ENCODE measurements at regions not wholly inside any gene's neighbourhood (a gene's known extent, or its start where the extent isn't known, plus 50 kb on each side); places are given as distances from the start of the nearest gene placed in this dataset.

DNA sequence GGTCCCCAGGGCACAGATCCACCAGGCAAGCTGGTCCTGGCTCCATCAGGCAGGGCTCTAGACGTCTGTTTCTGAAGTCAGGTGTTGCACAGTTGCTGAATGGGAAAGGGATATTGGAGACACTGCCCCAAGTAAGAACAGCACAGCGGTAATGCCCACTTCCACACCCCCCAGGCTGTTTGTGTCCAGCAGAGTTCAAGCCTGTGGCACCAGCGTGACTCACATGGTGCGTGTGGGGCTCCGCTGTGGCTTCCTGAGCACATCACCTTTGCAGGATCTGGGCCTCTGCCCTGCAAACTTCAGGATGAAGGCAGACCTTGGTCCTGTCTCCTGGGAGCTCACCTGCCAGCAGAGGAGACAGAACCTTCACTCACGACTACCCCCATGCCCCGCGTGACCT is 203.3 kb downstream of the TFCP2L1 start:
- WGBS (ENCODE audit: insufficient coverage, insufficient read length) = no CpG with 5 or more reads among the region's 8 CpGs
- Histone ChIP-seq H3K27me3 (ENCODE audit: control insufficient read depth, insufficient read depth, low read length) (no peaks in the 10 kb centered on the region; the same call in none of the 2 replicates), H3K27ac (ENCODE audit: low read length) (no peak overlapping the region), H3K9me3 (ENCODE audit: control insufficient read depth, insufficient read depth, low read length) (no peaks in the 10 kb centered on the region), H3K4me3 (ENCODE audit: low read length) (no peak overlapping the region), H3K4me1 (ENCODE audit: control insufficient read depth, insufficient read depth, low read length) (no peaks in the 10 kb centered on the region; the same call in 1 of the 2 replicates), H3K36me3 (ENCODE audit: control insufficient read depth, insufficient read depth, low read length) (no peaks in the 10 kb centered on the region)
- no peak for DNase-seq (ENCODE audit: low read depth, low spot score)

DNA sequence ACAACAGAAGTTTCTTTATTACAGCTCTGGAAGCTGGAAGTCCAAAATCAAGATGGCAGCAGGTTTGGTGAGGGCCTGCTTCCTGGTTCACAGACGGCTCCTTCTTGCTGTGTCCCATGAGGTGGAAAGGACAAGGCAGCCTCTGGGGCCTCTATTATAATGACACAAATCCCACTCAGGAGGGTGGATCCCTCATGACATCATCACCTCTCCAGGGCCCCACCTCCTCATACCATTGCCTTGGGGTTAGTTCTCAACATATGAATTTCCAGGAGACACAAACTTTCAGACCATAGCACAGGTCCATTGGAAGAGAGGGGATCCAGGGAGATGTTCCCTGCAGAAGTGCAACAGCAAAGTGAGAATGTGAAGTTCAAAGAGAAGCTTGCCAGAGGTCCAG is 202.8 kb downstream of the TFCP2L1 start:
- Histone ChIP-seq H3K4me3 (ENCODE audit: low read length) (no peak overlapping the region), H3K9me3 (ENCODE audit: control insufficient read depth, insufficient read depth, low read length) (no peaks in the 10 kb centered on the region), H3K36me3 (ENCODE audit: control insufficient read depth, insufficient read depth, low read length) (no peaks in the 10 kb centered on the region), H3K4me1 (ENCODE audit: control insufficient read depth, insufficient read depth, low read length) (no peaks in the 10 kb centered on the region; the same call in 1 of the 2 replicates), H3K27me3 (ENCODE audit: control insufficient read depth, insufficient read depth, low read length) (no peaks in the 10 kb centered on the region; the same call in none of the 2 replicates), H3K27ac (ENCODE audit: low read length) (no peak overlapping the region)
- no peak for DNase-seq (ENCODE audit: low read depth, low spot score)
- no CpG with 5 or more reads among the region's 1 CpG for WGBS (ENCODE audit: insufficient coverage, insufficient read length)

DNA sequence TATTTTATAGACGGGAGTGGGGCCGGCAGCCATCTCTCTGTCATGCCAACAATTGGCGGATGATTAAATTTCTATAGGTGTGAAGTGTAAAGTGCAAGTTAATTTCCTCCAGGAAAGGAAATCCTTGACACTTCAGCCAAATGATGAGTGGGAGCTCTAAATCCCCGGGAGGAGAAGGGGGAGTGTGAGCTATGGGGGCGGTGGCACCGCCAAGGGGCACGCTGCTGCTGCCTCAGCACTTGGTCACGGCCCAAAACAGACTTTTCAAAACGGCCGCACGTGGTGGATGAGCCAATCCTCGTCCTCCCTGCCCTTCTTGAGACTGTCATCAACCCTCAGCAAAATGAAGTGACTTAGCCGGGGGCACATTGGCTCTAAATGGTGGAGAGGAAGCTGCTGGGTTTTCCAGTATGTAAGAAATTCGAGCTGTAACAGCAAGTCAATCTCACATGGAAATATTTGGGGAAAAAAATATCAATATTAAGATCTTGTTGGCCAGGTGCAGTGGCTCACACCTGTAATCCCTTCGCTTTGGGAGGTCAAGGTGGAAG is 200.8 kb downstream of the TFCP2L1 start:
- WGBS (ENCODE audit: insufficient coverage, insufficient read length) = no CpG with 5 or more reads among the region's 15 CpGs
- no peaks in the 10 kb centered on the region; the same call in 1 of the 2 replicates for H3K27me3 ChIP-seq (ENCODE audit: control insufficient read depth, insufficient read depth, low read length)
- H3K36me3 ChIP-seq (ENCODE audit: control insufficient read depth, insufficient read depth, low read length) = no peaks in the 10 kb centered on the region
- no peak overlapping the region for H3K27ac ChIP-seq (ENCODE audit: low read length)
- no peak for DNase-seq (ENCODE audit: low read depth, low spot score)
- no peak overlapping the region for H3K4me3 ChIP-seq (ENCODE audit: low read length)
- no peaks in the 10 kb centered on the region for H3K9me3 ChIP-seq (ENCODE audit: control insufficient read depth, insufficient read depth, low read length)
- no peaks in the 10 kb centered on the region; the same call in 1 of the 2 replicates for H3K4me1 ChIP-seq (ENCODE audit: control insufficient read depth, insufficient read depth, low read length)

DNA sequence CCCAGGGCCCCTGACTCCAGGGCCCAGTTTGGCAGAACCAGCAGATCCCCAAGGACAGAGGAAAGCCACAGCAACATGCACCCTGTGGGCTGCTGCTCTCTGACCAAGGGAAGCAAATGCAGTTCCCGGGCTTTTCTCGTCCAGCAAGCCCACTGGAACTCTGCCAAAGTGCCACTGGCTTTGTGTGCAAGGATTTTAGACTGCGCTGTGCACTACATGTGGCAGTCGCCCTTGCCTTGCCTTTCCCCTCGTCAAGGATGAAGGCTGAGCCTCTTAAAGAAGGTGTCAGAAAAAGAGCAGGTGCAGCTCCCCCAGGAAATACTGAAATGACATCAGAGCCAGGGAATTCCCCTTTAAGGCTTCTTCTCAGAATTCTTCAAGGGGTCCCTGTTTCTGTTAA is 199.2 kb downstream of the TFCP2L1 start:
- no peaks in the 10 kb centered on the region for H3K36me3 ChIP-seq (ENCODE audit: control insufficient read depth, insufficient read depth, low read length)
- WGBS (ENCODE audit: insufficient coverage, insufficient read length) = no CpG with 5 or more reads among the region's 5 CpGs
- no peaks in the 10 kb centered on the region; the same call in 1 of the 2 replicates for H3K4me1 ChIP-seq (ENCODE audit: control insufficient read depth, insufficient read depth, low read length)
- no peak for DNase-seq (ENCODE audit: low read depth, low spot score)
- no peak overlapping the region for H3K27ac ChIP-seq (ENCODE audit: low read length)
- H3K4me3 ChIP-seq (ENCODE audit: low read length) = no peak overlapping the region
- H3K27me3 ChIP-seq (ENCODE audit: control insufficient read depth, insufficient read depth, low read length) = no peaks in the 10 kb centered on the region; the same call in 1 of the 2 replicates
- no peaks in the 10 kb centered on the region for H3K9me3 ChIP-seq (ENCODE audit: control insufficient read depth, insufficient read depth, low read length)

DNA sequence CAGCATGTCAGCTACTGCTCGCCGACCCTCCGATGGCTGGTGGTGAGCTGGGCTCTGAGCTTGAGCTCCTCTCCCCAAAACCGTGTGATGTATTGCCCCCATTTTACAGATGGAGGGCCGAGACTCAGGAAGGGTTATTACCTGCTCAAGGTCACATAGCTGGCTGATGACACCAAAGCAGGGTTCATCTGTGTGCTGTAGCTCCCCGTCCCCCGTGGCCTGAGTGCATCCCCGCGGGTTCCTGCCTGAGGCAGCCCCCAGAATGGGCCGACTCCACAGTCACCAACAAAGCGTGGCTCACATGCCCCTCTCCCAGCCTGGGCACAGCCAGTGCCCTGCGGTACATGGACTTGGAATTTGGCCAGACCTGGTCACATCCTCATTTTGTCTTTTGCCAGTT is 198.6 kb downstream of the TFCP2L1 start:
- H3K27me3 ChIP-seq (ENCODE audit: control insufficient read depth, insufficient read depth, low read length) = no peaks in the 10 kb centered on the region; the same call in 1 of the 2 replicates

GRCh38 chr2:121087117-121087516 is 197.9 kb downstream of the TFCP2L1 start:
- H3K27me3 ChIP-seq (ENCODE audit: control insufficient read depth, insufficient read depth, low read length) = no peaks in the 10 kb centered on the region; the same call in 1 of the 2 replicates
- DNase-seq (ENCODE audit: low read depth, low spot score) = no peak
- H3K9me3 ChIP-seq (ENCODE audit: control insufficient read depth, insufficient read depth, low read length) = no peaks in the 10 kb centered on the region
- WGBS (ENCODE audit: insufficient coverage, insufficient read length) = no CpG with 5 or more reads among the region's 7 CpGs
- H3K27ac ChIP-seq (ENCODE audit: low read length) = no peak overlapping the region
- no peak overlapping the region for H3K4me3 ChIP-seq (ENCODE audit: low read length)
- no peaks in the 10 kb centered on the region; the same call in 1 of the 2 replicates for H3K4me1 ChIP-seq (ENCODE audit: control insufficient read depth, insufficient read depth, low read length)
- H3K36me3 ChIP-seq (ENCODE audit: control insufficient read depth, insufficient read depth, low read length) = no peaks in the 10 kb centered on the region

More for the DNA sequence above, 198.6 kb downstream of the TFCP2L1 start:
- Histone ChIP-seq H3K36me3 (ENCODE audit: control insufficient read depth, insufficient read depth, low read length) (no peaks in the 10 kb centered on the region), H3K4me3 (ENCODE audit: low read length) (no peak overlapping the region), H3K4me1 (ENCODE audit: control insufficient read depth, insufficient read depth, low read length) (no peaks in the 10 kb centered on the region; the same call in 1 of the 2 replicates), H3K27ac (ENCODE audit: low read length) (no peak overlapping the region), H3K9me3 (ENCODE audit: control insufficient read depth, insufficient read depth, low read length) (no peaks in the 10 kb centered on the region)
- no CpG with 5 or more reads among the region's 12 CpGs for WGBS (ENCODE audit: insufficient coverage, insufficient read length)
- no peak for DNase-seq (ENCODE audit: low read depth, low spot score)

DNA sequence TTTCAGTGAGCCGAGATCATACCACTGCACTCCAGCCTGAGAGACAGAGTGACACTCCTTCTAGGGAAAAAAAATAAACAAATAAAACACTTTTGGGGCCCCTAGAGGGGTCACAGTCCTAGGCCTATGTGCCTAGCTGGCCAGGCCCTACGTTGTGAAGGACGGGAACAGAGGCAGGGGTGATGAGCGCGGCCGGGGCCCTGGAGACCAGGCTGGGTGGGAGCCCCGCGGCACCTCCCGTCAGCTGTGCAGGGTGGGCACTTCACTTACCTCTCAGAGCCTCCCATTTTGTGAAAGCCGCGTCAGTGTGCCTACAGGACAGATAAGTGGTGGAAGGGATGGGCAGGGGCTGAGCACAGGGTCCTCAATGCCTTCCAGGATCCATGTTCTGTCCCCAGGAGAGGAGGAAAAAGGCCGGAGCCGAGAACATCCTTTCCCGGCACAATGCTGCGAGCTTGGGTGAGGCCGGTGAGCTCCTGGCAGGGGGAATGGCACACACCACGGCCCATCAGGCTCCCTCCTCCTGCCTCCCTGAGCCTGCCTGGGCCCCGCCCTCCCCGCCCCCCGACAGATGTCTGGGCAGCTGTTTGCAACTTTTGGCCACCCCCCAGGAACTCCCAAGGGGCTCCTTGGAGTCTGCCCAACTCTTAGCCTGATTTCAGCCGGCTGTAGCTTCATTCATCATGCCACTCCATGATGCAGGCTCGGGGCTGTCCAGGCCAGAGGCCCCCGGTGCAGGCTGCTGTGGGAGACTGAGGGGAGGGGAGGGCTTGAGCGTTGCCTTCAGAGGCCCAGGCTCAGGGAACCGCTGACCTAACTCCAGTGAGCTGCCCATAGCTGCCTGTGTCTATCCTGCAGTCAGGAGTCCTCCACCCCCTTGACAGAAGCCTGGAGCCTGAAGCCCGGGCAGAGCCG is 196.5 kb downstream of the TFCP2L1 start:
- no CpG with 5 or more reads among the region's 27 CpGs for WGBS (ENCODE audit: insufficient coverage, insufficient read length)
- no peaks in the 10 kb centered on the region for H3K36me3 ChIP-seq (ENCODE audit: control insufficient read depth, insufficient read depth, low read length)
- H3K4me1 ChIP-seq (ENCODE audit: control insufficient read depth, insufficient read depth, low read length) = no peaks in the 10 kb centered on the region; the same call in 1 of the 2 replicates
- DNase-seq (ENCODE audit: low read depth, low spot score) = no peak
- H3K9me3 ChIP-seq (ENCODE audit: control insufficient read depth, insufficient read depth, low read length) = no peaks in the 10 kb centered on the region
- no peak overlapping the region for H3K27ac ChIP-seq (ENCODE audit: low read length)
- no peaks in the 10 kb centered on the region; the same call in 1 of the 2 replicates for H3K27me3 ChIP-seq (ENCODE audit: control insufficient read depth, insufficient read depth, low read length)
- no peak overlapping the region for H3K4me3 ChIP-seq (ENCODE audit: low read length)

- no peaks in the 10 kb centered on the region for H3K9me3 ChIP-seq (ENCODE audit: control insufficient read depth, insufficient read depth, low read length)
- no peaks in the 10 kb centered on the region; the same call in 1 of the 2 replicates for H3K4me1 ChIP-seq (ENCODE audit: control insufficient read depth, insufficient read depth, low read length)
- no peak overlapping the region for H3K4me3 ChIP-seq (ENCODE audit: low read length)
- no peaks in the 10 kb centered on the region for H3K36me3 ChIP-seq (ENCODE audit: control insufficient read depth, insufficient read depth, low read length)
- DNase-seq (ENCODE audit: low read depth, low spot score) = no peak
- no CpG with 5 or more reads among the region's 11 CpGs for WGBS (ENCODE audit: insufficient coverage, insufficient read length)
- H3K27ac ChIP-seq (ENCODE audit: low read length) = no peak overlapping the region
- H3K27me3 ChIP-seq (ENCODE audit: control insufficient read depth, insufficient read depth, low read length) = no peaks in the 10 kb centered on the region; the same call in 1 of the 2 replicates
Measured at GRCh38 chr2:121089166-121089510, 195.9 kb downstream of the TFCP2L1 start.

DNA sequence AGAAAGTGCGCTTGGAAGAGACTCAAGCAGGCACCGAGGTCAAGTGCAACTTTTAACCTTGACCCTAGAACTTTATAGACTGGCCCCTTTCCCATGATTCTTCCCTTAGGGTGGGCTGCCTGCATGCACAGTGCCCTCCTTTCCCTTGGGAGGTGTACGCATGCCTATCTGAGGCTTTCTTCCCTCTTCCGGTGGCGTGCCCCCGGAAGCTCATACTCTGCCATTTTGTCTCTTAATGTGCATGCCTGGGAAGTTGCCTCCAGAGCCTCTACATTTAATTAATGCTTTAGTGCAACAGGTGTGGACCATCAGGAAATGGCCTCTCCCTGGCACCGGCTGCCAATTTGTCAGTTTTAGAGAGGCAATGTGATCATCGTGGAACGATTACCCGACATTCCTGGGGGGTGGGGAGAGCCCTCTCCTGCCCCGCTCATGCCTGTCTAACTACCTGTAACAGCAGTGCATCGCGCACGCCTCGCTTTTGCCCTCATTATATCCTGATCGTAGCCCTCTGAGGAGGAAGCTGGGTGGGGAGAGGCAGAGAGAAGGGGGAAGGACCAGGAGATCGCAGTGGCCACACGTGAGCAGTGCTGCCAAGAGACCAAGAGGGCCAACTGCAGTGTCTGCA is 194.8 kb downstream of the TFCP2L1 start:
- no peaks in the 10 kb centered on the region for H3K4me1 ChIP-seq (ENCODE audit: control insufficient read depth, insufficient read depth, low read length)
- WGBS (ENCODE audit: insufficient coverage, insufficient read length) = no CpG with 5 or more reads among the region's 18 CpGs
- H3K27ac ChIP-seq (ENCODE audit: low read length) = no peak overlapping the region
- no peak overlapping the region for H3K4me3 ChIP-seq (ENCODE audit: low read length)
- no peaks in the 10 kb centered on the region for H3K9me3 ChIP-seq (ENCODE audit: control insufficient read depth, insufficient read depth, low read length)
- no peaks in the 10 kb centered on the region for H3K36me3 ChIP-seq (ENCODE audit: control insufficient read depth, insufficient read depth, low read length)
- no peak for DNase-seq (ENCODE audit: low read depth, low spot score)
- no peaks in the 10 kb centered on the region; the same call in 1 of the 2 replicates for H3K27me3 ChIP-seq (ENCODE audit: control insufficient read depth, insufficient read depth, low read length)

DNA sequence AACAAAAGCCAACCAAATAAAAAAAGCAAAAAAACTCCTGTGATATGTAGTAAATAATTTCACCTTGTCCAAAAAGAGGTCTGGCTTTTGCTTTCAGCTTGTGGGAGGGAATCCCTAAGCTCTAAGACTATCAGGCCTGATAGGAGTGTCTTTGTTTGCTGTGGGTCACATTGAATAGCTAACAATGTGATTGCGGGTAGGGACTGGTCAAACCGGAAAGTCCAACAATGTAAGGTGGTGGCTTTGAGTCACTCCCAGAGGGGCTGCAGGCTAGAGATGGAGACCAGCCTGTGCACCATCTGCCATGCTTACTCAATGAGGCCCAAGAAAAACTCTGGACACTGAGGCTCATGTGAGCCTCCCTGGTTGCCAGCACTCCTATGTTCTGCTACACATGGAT is 192.9 kb downstream of the TFCP2L1 start:
- DNase-seq (ENCODE audit: low read depth, low spot score) = no peak
- no CpG with 5 or more reads among the region's 2 CpGs for WGBS (ENCODE audit: insufficient coverage, insufficient read length)
- Histone ChIP-seq H3K27ac (ENCODE audit: low read length) (no peak overlapping the region), H3K27me3 (ENCODE audit: control insufficient read depth, insufficient read depth, low read length) (no peaks in the 10 kb centered on the region), H3K4me3 (ENCODE audit: low read length) (no peak overlapping the region), H3K36me3 (ENCODE audit: control insufficient read depth, insufficient read depth, low read length) (no peaks in the 10 kb centered on the region), H3K4me1 (ENCODE audit: control insufficient read depth, insufficient read depth, low read length) (no peaks in the 10 kb centered on the region), H3K9me3 (ENCODE audit: control insufficient read depth, insufficient read depth, low read length) (no peaks in the 10 kb centered on the region)

All from iPS DF 6.9 (cell line).